ENCODE measurements at regions not wholly inside any gene's neighbourhood (a gene's known extent, or its start where the extent isn't known, plus 50 kb on each side); places are given as distances from the start of the nearest gene placed in this dataset.

DNA sequence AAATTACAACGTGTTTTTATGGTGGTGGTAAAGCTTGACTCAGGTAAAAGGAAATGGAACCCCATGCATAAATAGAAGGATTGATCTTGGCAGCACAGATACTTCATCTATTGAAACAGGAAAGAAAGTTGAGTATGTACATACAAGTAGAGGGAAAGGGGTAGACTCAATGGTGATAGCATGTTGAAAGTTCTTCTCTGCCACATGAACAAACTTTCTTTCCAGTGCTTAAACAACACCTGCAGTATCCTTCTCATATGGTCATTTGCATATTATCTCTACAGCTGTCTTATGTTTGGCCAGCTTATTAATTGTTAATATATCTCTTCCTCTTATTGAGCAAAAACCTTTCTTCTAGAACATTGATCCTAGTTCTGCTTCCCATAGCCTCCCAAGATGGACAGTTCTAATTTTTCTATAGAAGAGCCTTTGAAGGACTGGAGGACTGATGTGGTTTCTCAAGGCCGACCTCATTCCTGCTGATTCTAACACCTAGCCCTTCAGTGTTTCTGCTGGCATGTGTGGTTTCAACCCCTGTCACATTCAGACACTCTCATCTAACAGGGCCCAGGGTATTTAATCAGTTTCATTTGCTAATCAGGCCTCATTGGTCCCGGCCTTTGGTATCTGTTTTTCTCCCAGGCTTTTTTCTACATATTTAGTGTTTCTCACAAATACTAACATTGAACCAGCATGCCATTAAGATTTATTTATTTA lies 108.1 kb upstream of the SPRY1 start:
- no peak for TF ChIP-seq EP300 (conservative IDR thresholded peaks at IDR 0.05; ENCODE audit: poor library complexity, severe bottlenecking)
- TF ChIP-seq TAF1 (IDR thresholded peaks at IDR 0.05; ENCODE audit: low read depth): no peak
- no peak for TF ChIP-seq EZH2 (IDR thresholded peaks at IDR 0.05; ENCODE audit: borderline replicate concordance, insufficient read depth, low read length, poor library complexity, severe bottlenecking)
- TF ChIP-seq, protein P1, sequence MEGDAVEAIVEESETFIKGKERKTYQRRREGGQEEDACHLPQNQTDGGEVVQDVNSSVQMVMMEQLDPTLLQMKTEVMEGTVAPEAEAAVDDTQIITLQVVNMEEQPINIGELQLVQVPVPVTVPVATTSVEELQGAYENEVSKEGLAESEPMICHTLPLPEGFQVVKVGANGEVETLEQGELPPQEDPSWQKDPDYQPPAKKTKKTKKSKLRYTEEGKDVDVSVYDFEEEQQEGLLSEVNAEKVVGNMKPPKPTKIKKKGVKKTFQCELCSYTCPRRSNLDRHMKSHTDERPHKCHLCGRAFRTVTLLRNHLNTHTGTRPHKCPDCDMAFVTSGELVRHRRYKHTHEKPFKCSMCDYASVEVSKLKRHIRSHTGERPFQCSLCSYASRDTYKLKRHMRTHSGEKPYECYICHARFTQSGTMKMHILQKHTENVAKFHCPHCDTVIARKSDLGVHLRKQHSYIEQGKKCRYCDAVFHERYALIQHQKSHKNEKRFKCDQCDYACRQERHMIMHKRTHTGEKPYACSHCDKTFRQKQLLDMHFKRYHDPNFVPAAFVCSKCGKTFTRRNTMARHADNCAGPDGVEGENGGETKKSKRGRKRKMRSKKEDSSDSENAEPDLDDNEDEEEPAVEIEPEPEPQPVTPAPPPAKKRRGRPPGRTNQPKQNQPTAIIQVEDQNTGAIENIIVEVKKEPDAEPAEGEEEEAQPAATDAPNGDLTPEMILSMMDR (IDR thresholded peaks at IDR 0.05; ENCODE audit: poor library complexity, severe bottlenecking): no peak
- TF ChIP-seq POLR2AphosphoS5 (IDR thresholded peaks at IDR 0.05): no peak
- no peak for TF ChIP-seq MXI1 (conservative IDR thresholded peaks at IDR 0.05; ENCODE audit: poor library complexity, severe bottlenecking)
- TF ChIP-seq, protein P2, sequence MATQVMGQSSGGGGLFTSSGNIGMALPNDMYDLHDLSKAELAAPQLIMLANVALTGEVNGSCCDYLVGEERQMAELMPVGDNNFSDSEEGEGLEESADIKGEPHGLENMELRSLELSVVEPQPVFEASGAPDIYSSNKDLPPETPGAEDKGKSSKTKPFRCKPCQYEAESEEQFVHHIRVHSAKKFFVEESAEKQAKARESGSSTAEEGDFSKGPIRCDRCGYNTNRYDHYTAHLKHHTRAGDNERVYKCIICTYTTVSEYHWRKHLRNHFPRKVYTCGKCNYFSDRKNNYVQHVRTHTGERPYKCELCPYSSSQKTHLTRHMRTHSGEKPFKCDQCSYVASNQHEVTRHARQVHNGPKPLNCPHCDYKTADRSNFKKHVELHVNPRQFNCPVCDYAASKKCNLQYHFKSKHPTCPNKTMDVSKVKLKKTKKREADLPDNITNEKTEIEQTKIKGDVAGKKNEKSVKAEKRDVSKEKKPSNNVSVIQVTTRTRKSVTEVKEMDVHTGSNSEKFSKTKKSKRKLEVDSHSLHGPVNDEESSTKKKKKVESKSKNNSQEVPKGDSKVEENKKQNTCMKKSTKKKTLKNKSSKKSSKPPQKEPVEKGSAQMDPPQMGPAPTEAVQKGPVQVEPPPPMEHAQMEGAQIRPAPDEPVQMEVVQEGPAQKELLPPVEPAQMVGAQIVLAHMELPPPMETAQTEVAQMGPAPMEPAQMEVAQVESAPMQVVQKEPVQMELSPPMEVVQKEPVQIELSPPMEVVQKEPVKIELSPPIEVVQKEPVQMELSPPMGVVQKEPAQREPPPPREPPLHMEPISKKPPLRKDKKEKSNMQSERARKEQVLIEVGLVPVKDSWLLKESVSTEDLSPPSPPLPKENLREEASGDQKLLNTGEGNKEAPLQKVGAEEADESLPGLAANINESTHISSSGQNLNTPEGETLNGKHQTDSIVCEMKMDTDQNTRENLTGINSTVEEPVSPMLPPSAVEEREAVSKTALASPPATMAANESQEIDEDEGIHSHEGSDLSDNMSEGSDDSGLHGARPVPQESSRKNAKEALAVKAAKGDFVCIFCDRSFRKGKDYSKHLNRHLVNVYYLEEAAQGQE (IDR thresholded peaks at IDR 0.05; ENCODE audit: borderline replicate concordance): no peak
- no peak for TF ChIP-seq RAD21 (conservative IDR thresholded peaks at IDR 0.05)
- TF ChIP-seq SMC3 (conservative IDR thresholded peaks at IDR 0.05; ENCODE audit: poor library complexity): no peak
